NAMALWA (cell line): ENCODE measurements at regions not wholly inside any gene's neighbourhood (a gene's known extent, or its start where the extent isn't known, plus 50 kb on each side); places are given as distances from the start of the nearest gene placed in this dataset.

Source experiments
- DNase-seq: peaks from one replicate; pipeline ENCODE4 v3.0.0-alpha.2; 2015; ENCODE audit warnings: low spot score

- no peak for DNase-seq
Measured at GRCh38 chr21:38956856-38957571, 151.3 kb downstream of the ETS2 start.

GRCh38 chr21:38956521-38956855 is 150.8 kb downstream of the ETS2 start:
- no peak for DNase-seq

GRCh38 chr21:38956007-38956406 is 150.3 kb downstream of the ETS2 start:
- DNase-seq = no peak

- no peak for DNase-seq
Measured at GRCh38 chr21:38955495-38955894, 149.8 kb downstream of the ETS2 start.

- peak; percentile 3 for DNase-seq
Measured at GRCh38 chr21:38954588-38955004, 148.9 kb downstream of the ETS2 start.

- DNase-seq = no peak
Measured at GRCh38 chr21:38953516-38953915, 147.8 kb downstream of the ETS2 start.

GRCh38 chr21:38952890-38953289 is 147.2 kb downstream of the ETS2 start:
- DNase-seq = no peak

- no peak for DNase-seq
Measured at GRCh38 chr21:38951095-38951730, 145.5 kb downstream of the ETS2 start.

GRCh38 chr21:38950435-38951094 is 144.8 kb downstream of the ETS2 start:
- DNase-seq = no peak

GRCh38 chr21:38949070-38949380 is 143.3 kb downstream of the ETS2 start:
- DNase-seq = no peak

- no peak for DNase-seq
Measured at GRCh38 chr21:38948377-38949069, 142.8 kb downstream of the ETS2 start.

- DNase-seq = no peak
Measured at GRCh38 chr21:38945545-38946245, 140.0 kb downstream of the ETS2 start.

- no peak for DNase-seq
Measured at GRCh38 chr21:38944903-38945302, 139.2 kb downstream of the ETS2 start.

GRCh38 chr21:38944402-38944801 is 138.7 kb downstream of the ETS2 start:
- no peak for DNase-seq

GRCh38 chr21:38942748-38943211 is 137.1 kb downstream of the ETS2 start:
- DNase-seq = no peak

GRCh38 chr21:38938769-38939168 is 133.0 kb downstream of the ETS2 start:
- no peak for DNase-seq

- DNase-seq = peak; percentile 20
Measured at GRCh38 chr21:38938343-38938742, 132.6 kb downstream of the ETS2 start.

GRCh38 chr21:38937844-38938243 is 132.1 kb downstream of the ETS2 start:
- DNase-seq = no peak

GRCh38 chr21:38937286-38937790 is 131.6 kb downstream of the ETS2 start:
- no peak for DNase-seq

GRCh38 chr21:38936240-38936639 is 130.5 kb downstream of the ETS2 start:
- no peak for DNase-seq

- no peak for DNase-seq
Measured at GRCh38 chr21:38933731-38934130, 128.0 kb downstream of the ETS2 start.

- DNase-seq = no peak
Measured at GRCh38 chr21:38931291-38931690, 125.6 kb downstream of the ETS2 start.
